ENCODE measurements at regions not wholly inside any gene's neighbourhood (a gene's known extent, or its start where the extent isn't known, plus 50 kb on each side); places are given as distances from the start of the nearest gene placed in this dataset.

- DNase-seq (ENCODE audit: low read depth), result no peak
These were observed 544.0 kb downstream of the SPRY1 start for GRCh38 chr4:123940604-123941003.

DNA sequence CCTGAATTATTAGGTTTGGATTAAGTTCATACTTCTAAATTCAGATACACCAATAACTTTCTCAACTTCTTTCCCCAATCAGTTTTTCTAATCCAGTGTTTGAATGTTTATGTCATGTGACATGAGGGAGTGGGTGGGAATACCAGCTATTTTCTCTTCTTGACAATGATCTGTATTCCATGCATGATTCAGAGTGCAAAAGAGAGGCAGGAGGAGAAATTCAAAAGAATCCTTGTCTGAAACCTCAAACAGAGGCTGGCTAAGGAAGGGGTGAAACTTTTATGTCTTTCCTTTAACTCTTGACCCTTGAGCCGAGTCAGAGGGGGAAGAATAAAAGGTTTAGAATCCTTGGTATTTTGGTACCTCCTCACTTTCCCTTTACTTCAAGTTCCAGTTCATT, 544.7 kb downstream of the SPRY1 start:
- no peak for DNase-seq (ENCODE audit: low read depth)

DNA sequence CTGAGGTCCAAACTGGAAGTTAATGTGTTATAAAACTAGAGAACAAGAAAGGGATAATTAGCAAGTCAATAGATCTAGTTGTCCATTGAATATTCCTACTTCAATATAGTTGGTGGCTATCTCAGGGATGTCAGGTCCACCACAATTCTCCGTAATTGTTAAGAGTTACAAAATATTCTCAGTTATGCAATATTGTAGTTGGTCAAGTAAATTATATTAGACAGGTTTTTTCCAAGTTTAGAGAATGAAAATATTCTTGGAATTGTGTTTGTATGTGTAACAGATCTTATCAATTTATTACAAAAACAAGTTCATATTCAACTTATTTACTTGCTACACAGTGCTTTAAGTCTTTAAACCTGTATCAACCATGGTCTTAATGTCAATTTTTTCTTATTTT, 547.4 kb downstream of the SPRY1 start:
- DNase-seq (ENCODE audit: low read depth), result no peak

- DNase-seq (ENCODE audit: low read depth), result no peak
These were observed 548.7 kb downstream of the SPRY1 start for GRCh38 chr4:123945301-123945700.

GRCh38 chr4:123950530-123950929, 553.9 kb downstream of the SPRY1 start:
- no peak for DNase-seq (ENCODE audit: low read depth)

DNA sequence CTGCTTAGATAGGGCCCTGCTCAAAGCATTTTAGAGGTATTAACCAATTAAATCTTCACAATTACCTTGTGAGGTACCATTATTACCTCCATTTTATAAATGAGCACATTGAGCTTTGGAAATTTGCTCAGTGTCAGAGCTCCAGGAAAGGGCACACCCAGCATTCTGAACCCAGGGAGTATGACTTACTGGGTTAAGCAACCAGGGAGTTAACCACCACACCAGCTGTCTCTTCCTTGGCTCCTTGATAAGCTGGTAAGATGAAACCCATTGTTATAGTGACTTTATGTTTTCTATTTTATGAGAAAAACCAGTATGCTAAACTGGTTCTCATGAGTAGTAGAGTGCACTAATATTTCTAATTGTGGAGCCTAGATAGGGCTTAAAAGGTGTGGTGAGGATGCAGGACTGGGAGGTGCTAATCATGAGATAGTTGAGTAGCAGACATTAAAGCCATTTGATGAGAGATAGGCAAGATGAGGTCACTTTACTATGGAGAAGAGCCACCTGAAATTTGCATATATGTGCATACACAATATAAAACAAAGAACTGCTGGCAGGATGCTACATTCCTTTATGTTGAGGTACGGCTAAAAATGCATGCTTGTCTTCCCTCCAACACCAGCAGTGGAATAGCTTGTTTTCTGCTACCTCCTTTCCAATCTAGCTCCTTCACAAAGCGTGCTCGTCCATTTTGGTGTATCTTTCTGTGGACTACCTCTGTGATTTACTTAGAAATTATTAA, 556.1 kb downstream of the SPRY1 start:
- no peak for DNase-seq (ENCODE audit: low read depth)

GRCh38 chr4:123953566-123953965, 557.0 kb downstream of the SPRY1 start:
- no peak for DNase-seq (ENCODE audit: low read depth)

DNA sequence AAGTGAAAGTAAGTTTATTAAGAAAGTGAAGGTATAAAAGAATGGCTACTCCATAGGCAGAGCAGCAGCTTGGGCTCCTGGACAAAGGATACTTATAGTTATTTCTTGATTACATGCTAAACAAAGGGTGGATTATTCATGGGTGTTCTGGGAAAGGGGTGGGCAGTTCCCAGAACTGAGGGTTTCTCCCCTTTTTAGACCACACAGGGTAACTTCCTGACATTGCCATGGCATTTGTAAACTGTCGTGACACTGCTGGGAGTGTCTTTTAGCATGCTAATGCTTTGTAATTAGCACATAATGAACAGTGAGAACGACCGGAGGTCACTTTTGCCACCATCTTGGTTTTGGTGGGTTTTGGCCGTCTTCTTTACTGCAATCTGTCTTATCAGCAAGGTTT, 557.6 kb downstream of the SPRY1 start:
- DNase-seq (ENCODE audit: low read depth), result no peak

DNA sequence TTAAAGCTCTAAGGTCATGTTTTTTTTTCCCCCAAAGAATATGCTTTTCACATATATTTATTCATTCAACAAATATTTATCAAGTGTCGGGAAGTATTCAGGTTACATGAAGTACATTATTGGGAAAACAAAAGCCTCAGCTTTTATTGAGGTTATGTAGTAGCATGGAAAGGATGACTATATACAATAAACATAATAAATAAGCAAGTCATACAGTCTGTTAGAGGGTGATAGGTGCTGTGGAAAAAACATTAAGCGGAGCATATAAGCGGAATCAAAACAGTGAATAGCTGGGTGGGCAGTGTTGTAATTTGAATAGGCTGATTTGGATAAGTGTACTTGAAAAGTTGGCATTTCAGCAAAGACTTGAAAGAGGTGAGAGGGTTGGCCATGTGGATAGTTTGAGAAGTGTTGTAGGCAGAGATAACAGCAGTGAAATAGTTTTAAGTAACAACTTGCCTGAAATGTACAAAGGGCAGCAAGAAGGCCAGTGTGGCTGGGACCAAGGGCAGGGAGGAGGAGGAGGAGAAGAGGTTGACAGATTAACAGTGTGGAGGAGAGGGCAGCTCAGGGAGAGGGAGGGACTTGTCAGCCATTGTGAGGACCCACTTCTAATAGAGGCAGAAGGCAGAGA, 558.7 kb downstream of the SPRY1 start:
- DNase-seq (ENCODE audit: low read depth), result no peak

DNA sequence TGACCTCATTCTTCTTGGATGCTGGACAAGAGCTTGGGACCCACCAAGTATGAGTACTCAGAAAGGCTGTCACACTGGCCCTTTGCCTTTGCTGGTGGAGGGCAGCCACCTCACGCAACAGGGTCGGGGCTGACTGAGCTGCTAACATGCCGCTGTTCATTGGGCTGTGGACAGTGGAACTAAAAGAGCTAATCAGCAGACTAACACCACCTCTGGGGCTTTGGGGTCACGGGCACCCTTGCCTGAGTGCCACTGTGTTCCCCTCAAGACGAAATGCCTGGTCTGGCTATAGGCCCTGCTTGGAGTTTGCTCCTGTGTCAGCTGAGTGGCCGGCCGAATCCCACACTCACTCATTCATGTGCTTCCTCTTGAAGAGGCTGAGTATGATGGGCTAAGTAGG, 559.6 kb downstream of the SPRY1 start:
- no peak for DNase-seq (ENCODE audit: low read depth)

DNA sequence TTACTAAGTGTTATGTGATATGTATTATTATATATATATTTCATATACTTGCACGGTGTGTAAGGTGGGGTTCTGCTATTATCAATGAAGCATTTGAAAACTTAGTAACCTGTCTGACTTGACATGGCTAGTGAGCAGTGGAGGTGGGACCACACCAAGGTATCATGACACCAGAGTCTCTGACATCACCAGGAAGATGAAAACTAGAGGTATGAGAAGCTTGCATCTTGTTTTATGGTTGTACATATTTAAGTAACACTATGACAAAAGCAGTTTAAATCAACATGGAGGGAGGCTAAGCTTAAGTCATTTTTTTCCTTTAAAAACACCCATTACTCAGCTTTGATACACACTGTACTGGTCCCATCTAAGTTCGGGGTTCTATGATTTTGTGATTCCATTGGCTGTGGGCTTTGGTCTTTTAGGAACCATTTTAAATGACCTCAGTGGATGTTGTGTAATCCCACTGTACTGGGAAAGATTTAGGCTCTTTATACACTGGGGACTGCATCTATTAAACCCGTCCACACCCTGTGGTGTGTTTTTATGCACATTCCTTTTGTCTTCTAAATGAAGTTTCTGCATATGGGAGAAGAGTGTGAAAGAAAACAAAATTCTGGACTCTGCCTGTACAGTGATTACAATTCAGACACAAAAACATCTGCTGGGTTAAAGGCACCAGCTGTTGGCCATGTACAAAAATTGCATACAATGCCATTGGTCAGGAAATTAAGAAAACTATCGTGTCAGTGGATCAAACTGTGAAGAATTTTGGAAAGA, 570.6 kb downstream of the SPRY1 start:
- no peak for DNase-seq (ENCODE audit: low read depth)

DNA sequence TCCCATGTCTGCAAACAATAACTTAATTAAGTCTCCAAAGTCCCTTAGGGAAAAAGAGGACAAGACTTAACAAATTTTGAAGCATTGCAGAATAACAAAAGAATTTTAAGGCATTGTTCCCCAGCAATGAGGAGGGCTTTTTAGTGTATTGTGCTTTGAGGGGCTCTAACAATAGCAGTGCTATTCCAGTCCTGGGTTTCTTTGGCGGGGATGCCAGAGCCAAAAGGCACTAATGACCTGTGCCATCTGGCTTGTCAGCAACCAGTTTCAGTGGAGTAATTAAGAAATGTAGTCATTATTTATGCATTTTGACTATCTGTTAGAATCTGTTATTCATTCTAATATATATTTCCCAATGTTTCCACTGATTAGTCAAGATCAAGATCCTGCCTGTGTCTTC, 575.4 kb downstream of the SPRY1 start:
- no peak for DNase-seq (ENCODE audit: low read depth)

GRCh38 chr4:123974386-123975149, 578.0 kb downstream of the SPRY1 start:
- no peak for DNase-seq (ENCODE audit: low read depth)

GRCh38 chr4:123976285-123976684, 579.7 kb downstream of the SPRY1 start:
- no peak for DNase-seq (ENCODE audit: low read depth)

DNA sequence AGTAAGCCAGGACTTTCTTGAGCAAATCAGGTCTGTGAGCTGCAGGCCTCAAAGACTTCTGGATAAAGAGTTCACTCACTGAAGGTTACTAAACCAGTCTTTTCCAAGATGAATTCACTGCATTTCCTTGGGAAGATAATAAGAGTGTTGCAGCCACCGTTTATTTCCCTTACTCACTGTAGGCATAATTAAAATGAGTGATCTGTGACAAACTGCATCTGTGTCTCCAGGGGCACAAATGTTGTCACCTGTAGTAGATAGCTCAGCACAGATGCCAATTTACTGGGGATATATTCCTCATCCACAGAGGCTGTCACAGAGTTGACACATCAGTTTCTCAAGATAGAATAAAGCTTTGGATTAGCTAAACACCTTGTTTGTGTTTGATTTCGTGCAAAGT, 580.2 kb downstream of the SPRY1 start:
- no peak for DNase-seq (ENCODE audit: low read depth)

GRCh38 chr4:123977641-123978081, 581.1 kb downstream of the SPRY1 start:
- no peak for DNase-seq (ENCODE audit: low read depth)

- no peak for DNase-seq (ENCODE audit: low read depth)
These were observed 582.0 kb downstream of the SPRY1 start for GRCh38 chr4:123978637-123979036.

DNA sequence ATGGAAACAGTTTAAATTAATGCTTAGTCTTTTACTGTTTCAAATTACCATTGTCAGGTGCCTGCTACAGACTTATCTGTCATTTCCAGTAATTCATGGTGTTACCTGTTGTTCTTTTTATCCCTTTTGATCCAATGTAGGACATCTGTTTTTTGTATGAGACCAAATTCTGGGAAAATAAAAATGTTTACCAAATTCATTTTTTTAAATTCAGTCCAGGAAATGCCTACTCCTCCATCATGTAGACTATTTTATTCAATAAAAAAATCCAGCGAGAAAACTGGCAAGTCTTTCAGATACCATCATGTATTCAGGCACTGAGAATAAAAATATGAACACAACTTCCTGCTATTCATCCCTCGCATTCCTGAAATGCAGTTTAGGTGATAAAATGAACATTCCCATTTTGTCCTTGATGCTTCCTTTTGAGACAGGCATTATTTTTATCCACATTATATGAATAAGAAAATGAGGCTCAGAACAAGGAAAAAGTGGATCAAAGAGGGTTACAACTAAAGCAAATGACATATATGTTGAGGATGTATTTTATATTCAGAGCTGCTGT, 584.2 kb downstream of the SPRY1 start:
- DNase-seq (ENCODE audit: low read depth), result no peak

GRCh38 chr4:123984886-123985285, 588.3 kb downstream of the SPRY1 start:
- DNase-seq (ENCODE audit: low read depth), result no peak

GRCh38 chr4:123986268-123986798, 589.7 kb downstream of the SPRY1 start:
- DNase-seq (ENCODE audit: low read depth), result no peak

- no peak for DNase-seq (ENCODE audit: low read depth)
These were observed 590.8 kb downstream of the SPRY1 start for GRCh38 chr4:123987408-123987807.

All from stimulated activated CD8-positive, alpha-beta memory T cell treated with anti-CD3 and anti-CD28 coated beads, Interleukin-7, amount 100 ng/mL, for 24 hours (primary cell).